Amniotic epithelial cell (primary cell): ENCODE measurements at regions not wholly inside any gene's neighbourhood (a gene's known extent, or its start where the extent isn't known, plus 50 kb on each side); places are given as distances from the start of the nearest gene placed in this dataset.
"Not testable (repeated sequence)": the region's sequence is repeated elsewhere in the genome, so short reads cannot be mapped to it uniquely, and the experiment has no call there.

ENCODE experiments used
- DNase-seq: peaks from one replicate; pipeline ENCODE4 v3.0.0-alpha.2; 2010; ENCODE audit warnings: low read depth

GRCh38 chr10:3340127-3340730 is 167.6 kb upstream of the PITRM1 start:
- DNase-seq, result no peak

GRCh38 chr10:3339531-3339950 is 167.0 kb upstream of the PITRM1 start:
- peak; percentile 19 for DNase-seq

- no peak for DNase-seq
Measured at GRCh38 chr10:3339121-3339520, 166.5 kb upstream of the PITRM1 start.

GRCh38 chr10:3337741-3338140 is 165.2 kb upstream of the PITRM1 start:
- no peak for DNase-seq

- peak; percentile 39 for DNase-seq
Measured at GRCh38 chr10:3336673-3337293, 164.2 kb upstream of the PITRM1 start.

GRCh38 chr10:3333426-3333825 is 160.8 kb upstream of the PITRM1 start:
- no peak for DNase-seq

- DNase-seq, result no peak
Measured at GRCh38 chr10:3331690-3332230, 159.2 kb upstream of the PITRM1 start.

GRCh38 chr10:3331187-3331586 is 158.6 kb upstream of the PITRM1 start:
- DNase-seq, result no peak

- peak; percentile 75 for DNase-seq
Measured at GRCh38 chr10:3330663-3331062, 158.1 kb upstream of the PITRM1 start.

- no peak for DNase-seq
Measured at GRCh38 chr10:3325954-3326750, 153.6 kb upstream of the PITRM1 start.

- no peak for DNase-seq
Measured at GRCh38 chr10:3324612-3325038, 152.0 kb upstream of the PITRM1 start.

- DNase-seq, result peak; percentile 4
Measured at GRCh38 chr10:3323865-3324498, 151.4 kb upstream of the PITRM1 start.

- DNase-seq, result no peak
Measured at GRCh38 chr10:3321123-3321522, 148.5 kb upstream of the PITRM1 start.

- DNase-seq, result no peak
Measured at GRCh38 chr10:3319811-3320226, 147.2 kb upstream of the PITRM1 start.

- DNase-seq, result not testable (repeated sequence)
Measured at GRCh38 chr10:3318480-3318807, 145.9 kb upstream of the PITRM1 start.

GRCh38 chr10:3317553-3318479 is 145.2 kb upstream of the PITRM1 start:
- DNase-seq, result not testable (repeated sequence)

GRCh38 chr10:3314445-3315085 is 142.0 kb upstream of the PITRM1 start:
- DNase-seq, result not testable (repeated sequence)

GRCh38 chr10:3313784-3314444 is 141.3 kb upstream of the PITRM1 start:
- peak; percentile 67 for DNase-seq

GRCh38 chr10:3312403-3312940 is 139.9 kb upstream of the PITRM1 start:
- DNase-seq, result no peak
